ENCODE measurements at regions not wholly inside any gene's neighbourhood (a gene's known extent, or its start where the extent isn't known, plus 50 kb on each side); places are given as distances from the start of the nearest gene placed in this dataset.
A peak's percentile ranks its signal among the peaks of the same experiment; 100 is the strongest.

DNA sequence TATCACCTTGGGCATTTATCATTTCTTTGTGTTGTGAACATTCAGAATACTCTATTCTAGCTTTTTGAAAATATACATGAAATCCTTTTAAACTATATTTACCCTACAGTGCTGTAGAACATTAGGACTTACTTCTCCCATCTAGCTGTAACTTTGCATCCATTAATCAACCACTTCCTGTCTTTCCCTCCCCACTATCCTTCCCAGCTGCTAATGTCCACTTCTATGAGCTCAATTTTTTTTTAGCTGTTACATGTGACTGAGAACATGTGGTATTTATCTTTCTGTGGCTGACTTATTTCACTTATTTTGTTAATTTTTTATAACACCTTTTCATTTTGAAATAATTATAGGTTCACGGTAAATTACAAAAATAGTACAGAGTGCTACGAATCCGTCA, 136.0 kb downstream of the LMNTD1 start:
- DNase-seq (ENCODE audit: low read depth): no peak
- H3K4me3 ChIP-seq (ENCODE audit: low read depth, low read length): no peak overlapping the region
- TF ChIP-seq POLR2A (IDR thresholded peaks at IDR 0.05; ENCODE audit: extremely low read depth, insufficient read length) (no peak), MYC (IDR thresholded peaks at IDR 0.05; ENCODE audit: low read depth, low read length) (no peak)
- TF ChIP-seq, protein P1, sequence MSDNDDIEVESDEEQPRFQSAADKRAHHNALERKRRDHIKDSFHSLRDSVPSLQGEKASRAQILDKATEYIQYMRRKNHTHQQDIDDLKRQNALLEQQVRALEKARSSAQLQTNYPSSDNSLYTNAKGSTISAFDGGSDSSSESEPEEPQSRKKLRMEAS (IDR thresholded peaks at IDR 0.05; ENCODE audit: low read depth, low read length): 0 out of 2 replicates have a peak, but pooled peaks have one; percentile 9

DNA sequence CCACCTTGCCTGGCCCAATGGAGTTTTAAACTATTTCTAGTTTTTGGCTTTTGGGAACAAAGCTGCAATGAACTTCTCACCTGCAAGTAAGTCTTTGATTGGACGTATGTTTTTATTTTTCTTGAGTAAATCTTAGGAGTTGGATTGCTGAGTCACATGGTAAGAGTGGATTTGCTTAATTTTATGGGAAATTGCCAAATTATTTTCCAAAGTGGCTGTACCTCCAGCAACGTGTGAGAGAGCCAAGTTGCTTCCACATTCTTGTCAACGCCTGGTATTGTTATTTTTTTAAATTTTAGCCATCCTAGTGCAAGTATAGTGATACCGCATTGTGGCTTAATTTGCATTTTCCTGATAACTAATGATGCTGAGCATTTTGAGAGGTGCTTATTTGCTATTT, 136.6 kb downstream of the LMNTD1 start:
- H3K4me3 ChIP-seq (ENCODE audit: low read depth, low read length): no peak overlapping the region
- TF ChIP-seq, protein P2, sequence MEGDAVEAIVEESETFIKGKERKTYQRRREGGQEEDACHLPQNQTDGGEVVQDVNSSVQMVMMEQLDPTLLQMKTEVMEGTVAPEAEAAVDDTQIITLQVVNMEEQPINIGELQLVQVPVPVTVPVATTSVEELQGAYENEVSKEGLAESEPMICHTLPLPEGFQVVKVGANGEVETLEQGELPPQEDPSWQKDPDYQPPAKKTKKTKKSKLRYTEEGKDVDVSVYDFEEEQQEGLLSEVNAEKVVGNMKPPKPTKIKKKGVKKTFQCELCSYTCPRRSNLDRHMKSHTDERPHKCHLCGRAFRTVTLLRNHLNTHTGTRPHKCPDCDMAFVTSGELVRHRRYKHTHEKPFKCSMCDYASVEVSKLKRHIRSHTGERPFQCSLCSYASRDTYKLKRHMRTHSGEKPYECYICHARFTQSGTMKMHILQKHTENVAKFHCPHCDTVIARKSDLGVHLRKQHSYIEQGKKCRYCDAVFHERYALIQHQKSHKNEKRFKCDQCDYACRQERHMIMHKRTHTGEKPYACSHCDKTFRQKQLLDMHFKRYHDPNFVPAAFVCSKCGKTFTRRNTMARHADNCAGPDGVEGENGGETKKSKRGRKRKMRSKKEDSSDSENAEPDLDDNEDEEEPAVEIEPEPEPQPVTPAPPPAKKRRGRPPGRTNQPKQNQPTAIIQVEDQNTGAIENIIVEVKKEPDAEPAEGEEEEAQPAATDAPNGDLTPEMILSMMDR (IDR thresholded peaks at IDR 0.05; ENCODE audit: low read depth, low read length): no peak
- TF ChIP-seq POLR2A (IDR thresholded peaks at IDR 0.05; ENCODE audit: extremely low read depth, insufficient read length) (no peak), MYC (IDR thresholded peaks at IDR 0.05; ENCODE audit: low read depth, low read length) (no peak)
- TF ChIP-seq, protein P1 (IDR thresholded peaks at IDR 0.05; ENCODE audit: low read depth, low read length): no peak
- no peak for DNase-seq (ENCODE audit: low read depth)

DNA sequence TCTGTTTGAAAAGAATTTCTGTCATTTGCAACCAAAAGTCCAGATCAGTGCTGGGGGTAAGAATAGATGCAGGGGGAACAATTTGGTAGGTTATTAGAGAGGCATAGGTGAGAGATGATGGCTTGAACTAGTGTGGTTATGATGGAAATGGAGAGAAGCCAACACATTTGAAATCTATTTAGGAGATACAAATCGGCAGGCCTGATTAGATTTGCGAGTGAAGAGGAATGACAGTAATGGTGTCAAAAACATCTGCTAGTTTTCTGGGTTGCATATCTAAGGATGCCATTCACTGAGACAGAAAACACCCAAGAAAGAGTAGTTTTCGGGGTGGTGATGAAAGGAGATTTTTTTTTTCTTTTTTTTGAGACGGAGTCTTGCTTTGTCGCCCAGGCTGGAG, 138.1 kb downstream of the LMNTD1 start:
- TF ChIP-seq, protein P1 (IDR thresholded peaks at IDR 0.05; ENCODE audit: low read depth, low read length): no peak
- TF ChIP-seq POLR2A (IDR thresholded peaks at IDR 0.05; ENCODE audit: extremely low read depth, insufficient read length): no peak
- DNase-seq (ENCODE audit: low read depth): no peak

DNA sequence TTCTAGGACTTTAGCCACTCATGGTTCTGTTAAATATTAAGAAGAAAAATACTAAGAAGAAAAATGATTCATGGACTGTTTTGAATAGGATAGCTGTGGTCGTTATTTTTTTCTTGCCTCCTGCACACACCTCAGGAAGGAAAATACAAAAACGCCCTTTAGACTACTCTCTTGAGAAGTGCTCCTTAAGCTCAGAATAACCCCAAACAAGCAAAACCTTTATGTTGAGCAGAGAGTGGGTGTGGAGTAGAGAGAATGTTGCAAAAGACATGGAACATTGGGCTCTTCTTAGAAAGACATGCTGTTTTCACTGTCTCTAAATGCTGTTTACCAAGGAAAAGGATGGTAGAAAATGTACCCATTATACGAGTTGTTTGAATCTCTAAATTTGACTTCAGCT, 140.3 kb downstream of the LMNTD1 start:
- no peak for DNase-seq (ENCODE audit: low read depth)
- TF ChIP-seq, protein P1 (IDR thresholded peaks at IDR 0.05; ENCODE audit: low read depth, low read length): 0 out of 2 replicates have a peak, but pooled peaks have one; percentile 4
- TF ChIP-seq, protein P2 (IDR thresholded peaks at IDR 0.05; ENCODE audit: low read depth, low read length): no peak
- no peak for TF ChIP-seq MYC (IDR thresholded peaks at IDR 0.05; ENCODE audit: low read depth, low read length)
- no peak for TF ChIP-seq POLR2A (IDR thresholded peaks at IDR 0.05; ENCODE audit: extremely low read depth, insufficient read length)
- H3K4me3 ChIP-seq (ENCODE audit: low read depth, low read length): no peak overlapping the region

More for the DNA sequence above, 138.1 kb downstream of the LMNTD1 start:
- H3K4me3 ChIP-seq (ENCODE audit: low read depth, low read length): no peak overlapping the region

DNA sequence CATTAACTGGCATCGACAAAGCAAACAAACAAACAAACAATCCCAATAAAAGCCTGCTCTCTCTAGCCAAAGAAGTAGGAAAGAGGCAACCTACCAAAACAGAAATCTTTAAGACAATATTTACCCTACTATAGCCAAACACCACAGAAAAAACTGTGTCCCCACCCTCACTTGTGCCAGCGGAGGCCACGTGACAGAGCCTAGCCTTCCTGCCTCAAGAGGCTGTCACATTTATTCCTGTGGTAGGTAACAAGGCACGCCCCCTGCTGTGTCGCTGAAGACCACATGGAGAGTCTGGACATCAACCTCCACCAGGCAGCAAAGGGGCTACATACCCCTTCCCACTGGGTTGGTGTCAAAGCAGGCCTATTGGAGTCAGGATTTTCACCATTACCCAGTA, 148.1 kb downstream of the LMNTD1 start:
- no peak overlapping the region for H3K4me3 ChIP-seq (ENCODE audit: low read depth, low read length)
- TF ChIP-seq MYC (IDR thresholded peaks at IDR 0.05; ENCODE audit: low read depth, low read length): no peak
- TF ChIP-seq, protein P1 (IDR thresholded peaks at IDR 0.05; ENCODE audit: low read depth, low read length): no peak
- no peak for TF ChIP-seq POLR2A (IDR thresholded peaks at IDR 0.05; ENCODE audit: extremely low read depth, insufficient read length)
- TF ChIP-seq, protein P2 (IDR thresholded peaks at IDR 0.05; ENCODE audit: low read depth, low read length): no peak
- no peak for DNase-seq (ENCODE audit: low read depth)

DNA sequence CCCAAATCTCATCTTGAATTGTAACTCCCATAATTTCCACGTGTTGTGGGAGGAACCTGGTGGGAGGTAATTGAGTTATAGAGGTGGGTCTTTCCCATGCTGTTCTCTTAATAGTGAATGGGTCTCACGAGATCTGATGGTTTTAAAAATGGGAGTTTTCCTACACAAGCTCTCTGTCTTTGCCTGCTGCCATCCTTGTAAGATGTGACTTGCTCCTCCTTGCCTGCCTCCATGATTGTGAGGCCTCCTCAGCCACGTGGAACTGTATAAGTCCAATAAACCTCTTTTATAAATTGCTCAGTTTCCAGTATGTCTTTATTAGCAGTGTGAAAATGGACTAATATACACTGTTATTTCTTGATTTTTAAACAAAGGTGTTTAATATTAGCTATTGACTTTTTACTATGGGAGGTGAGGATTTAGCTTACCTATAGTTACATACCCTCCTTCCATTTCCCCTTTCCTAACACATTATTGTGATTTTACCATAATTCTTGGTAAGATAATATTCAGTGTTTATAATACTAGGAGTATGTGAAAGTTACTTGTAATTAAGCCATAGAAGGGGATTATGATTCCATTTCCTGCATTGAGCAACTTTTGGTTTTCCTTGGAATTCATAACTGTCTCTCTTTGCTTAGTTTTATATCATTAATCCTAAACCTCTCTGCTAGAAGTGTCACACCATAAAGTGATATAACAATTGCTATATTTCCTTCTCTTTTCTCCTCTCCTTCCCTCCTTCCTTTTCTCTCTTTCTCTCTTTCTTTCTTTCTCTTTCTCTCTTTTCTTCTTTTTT, 151.0 kb upstream of the KRAS start:
- no peak for DNase-seq (ENCODE audit: low read depth)
- H3K4me3 ChIP-seq (ENCODE audit: low read depth, low read length): no peak overlapping the region
- TF ChIP-seq, protein P2 (IDR thresholded peaks at IDR 0.05; ENCODE audit: low read depth, low read length): no peak
